ENCODE measurements at regions not wholly inside any gene's neighbourhood (a gene's known extent, or its start where the extent isn't known, plus 50 kb on each side); places are given as distances from the start of the nearest gene placed in this dataset.
A peak's percentile ranks its signal among the peaks of the same experiment; 100 is the strongest.

DNA sequence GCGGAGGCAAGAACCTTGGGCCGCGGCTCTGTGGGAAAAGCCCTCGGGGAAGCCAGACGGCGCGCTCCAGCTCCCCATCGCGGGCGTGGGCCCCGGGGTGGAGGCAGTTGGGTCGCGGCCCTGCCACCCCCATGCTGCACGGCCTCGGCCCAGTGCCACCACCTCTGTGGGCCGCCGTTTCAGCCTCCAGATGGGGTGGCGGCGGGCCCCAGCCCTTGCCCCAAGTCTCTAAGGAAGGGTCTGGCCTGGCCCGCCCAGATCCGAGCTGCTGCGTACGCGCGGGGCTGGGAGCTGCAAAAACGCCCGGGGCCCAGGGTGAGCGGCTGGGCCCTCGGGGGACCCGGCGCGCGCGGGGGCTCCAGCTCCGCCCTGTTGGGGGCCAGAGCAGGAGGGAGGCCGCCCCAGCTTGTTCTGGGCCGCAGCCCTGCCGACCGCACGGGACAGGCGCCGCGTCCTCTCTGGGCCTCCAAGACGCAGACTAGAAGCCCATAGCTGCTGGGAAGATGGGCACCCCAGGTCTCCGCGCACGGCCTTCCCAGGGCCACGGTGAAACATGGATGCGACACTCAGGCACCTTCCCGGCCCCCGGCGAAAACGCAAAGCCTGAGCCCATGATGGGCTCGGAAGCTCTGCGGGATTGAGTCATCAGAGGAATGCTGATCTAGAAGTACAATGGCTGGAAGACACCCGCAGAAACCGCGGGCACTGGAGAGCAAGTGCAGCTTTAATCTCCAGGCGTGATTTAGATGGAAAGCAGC is 110.1 kb downstream of the KCTD15 start:
- peaks cover 13% of the 10 kb centered on the region for H3K4me1 ChIP-seq (ENCODE audit: insufficient read depth)
- H3K27ac Mint-ChIP-seq: 0 out of 2 replicates have a peak overlapping the region, but pooled peaks have one; percentile 30
- H3K4me3 Mint-ChIP-seq: peak overlapping the region; percentile 77
- peak overlapping the region; percentile 95 for H2AFZ ChIP-seq
- TF ChIP-seq, protein P1, sequence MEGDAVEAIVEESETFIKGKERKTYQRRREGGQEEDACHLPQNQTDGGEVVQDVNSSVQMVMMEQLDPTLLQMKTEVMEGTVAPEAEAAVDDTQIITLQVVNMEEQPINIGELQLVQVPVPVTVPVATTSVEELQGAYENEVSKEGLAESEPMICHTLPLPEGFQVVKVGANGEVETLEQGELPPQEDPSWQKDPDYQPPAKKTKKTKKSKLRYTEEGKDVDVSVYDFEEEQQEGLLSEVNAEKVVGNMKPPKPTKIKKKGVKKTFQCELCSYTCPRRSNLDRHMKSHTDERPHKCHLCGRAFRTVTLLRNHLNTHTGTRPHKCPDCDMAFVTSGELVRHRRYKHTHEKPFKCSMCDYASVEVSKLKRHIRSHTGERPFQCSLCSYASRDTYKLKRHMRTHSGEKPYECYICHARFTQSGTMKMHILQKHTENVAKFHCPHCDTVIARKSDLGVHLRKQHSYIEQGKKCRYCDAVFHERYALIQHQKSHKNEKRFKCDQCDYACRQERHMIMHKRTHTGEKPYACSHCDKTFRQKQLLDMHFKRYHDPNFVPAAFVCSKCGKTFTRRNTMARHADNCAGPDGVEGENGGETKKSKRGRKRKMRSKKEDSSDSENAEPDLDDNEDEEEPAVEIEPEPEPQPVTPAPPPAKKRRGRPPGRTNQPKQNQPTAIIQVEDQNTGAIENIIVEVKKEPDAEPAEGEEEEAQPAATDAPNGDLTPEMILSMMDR (conservative IDR thresholded peaks at IDR 0.05; ENCODE audit: low read depth in 2 of 2): no peak
- TF ChIP-seq POLR2AphosphoS5 (IDR thresholded peaks at IDR 0.05; ENCODE audit: low read depth) (no peak; the same call in 1 of the 2 replicates), CREB1 (CRISPR knock-in tag; IDR thresholded peaks at IDR 0.05; ENCODE audit: low read depth) (no peak), STAT1 (IDR thresholded peaks at IDR 0.05; ENCODE audit: unreplicated experiment) (no peak), EZH2phosphoT487 (IDR thresholded peaks at IDR 0.05; ENCODE audit: unreplicated experiment) (no peak), NANOG (IDR thresholded peaks at IDR 0.05; ENCODE audit: borderline replicate concordance) (no peak), ZNF462 (CRISPR knock-in tag; IDR thresholded peaks at IDR 0.05) (no peak), ZNF331 (CRISPR knock-in tag; IDR thresholded peaks at IDR 0.05; ENCODE audit: low read depth) (no peak), JUNB (IDR thresholded peaks at IDR 0.05; ENCODE audit: unreplicated experiment) (no peak), EZH2 (IDR thresholded peaks at IDR 0.05; ENCODE audit: low read depth, unreplicated experiment) (no peak), ZNF114 (CRISPR knock-in tag; IDR thresholded peaks at IDR 0.05) (no peak)
- TF ChIP-seq, protein P2, sequence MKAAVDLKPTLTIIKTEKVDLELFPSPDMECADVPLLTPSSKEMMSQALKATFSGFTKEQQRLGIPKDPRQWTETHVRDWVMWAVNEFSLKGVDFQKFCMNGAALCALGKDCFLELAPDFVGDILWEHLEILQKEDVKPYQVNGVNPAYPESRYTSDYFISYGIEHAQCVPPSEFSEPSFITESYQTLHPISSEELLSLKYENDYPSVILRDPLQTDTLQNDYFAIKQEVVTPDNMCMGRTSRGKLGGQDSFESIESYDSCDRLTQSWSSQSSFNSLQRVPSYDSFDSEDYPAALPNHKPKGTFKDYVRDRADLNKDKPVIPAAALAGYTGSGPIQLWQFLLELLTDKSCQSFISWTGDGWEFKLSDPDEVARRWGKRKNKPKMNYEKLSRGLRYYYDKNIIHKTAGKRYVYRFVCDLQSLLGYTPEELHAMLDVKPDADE (IDR thresholded peaks at IDR 0.05): no peak
- TF ChIP-seq, protein P3, sequence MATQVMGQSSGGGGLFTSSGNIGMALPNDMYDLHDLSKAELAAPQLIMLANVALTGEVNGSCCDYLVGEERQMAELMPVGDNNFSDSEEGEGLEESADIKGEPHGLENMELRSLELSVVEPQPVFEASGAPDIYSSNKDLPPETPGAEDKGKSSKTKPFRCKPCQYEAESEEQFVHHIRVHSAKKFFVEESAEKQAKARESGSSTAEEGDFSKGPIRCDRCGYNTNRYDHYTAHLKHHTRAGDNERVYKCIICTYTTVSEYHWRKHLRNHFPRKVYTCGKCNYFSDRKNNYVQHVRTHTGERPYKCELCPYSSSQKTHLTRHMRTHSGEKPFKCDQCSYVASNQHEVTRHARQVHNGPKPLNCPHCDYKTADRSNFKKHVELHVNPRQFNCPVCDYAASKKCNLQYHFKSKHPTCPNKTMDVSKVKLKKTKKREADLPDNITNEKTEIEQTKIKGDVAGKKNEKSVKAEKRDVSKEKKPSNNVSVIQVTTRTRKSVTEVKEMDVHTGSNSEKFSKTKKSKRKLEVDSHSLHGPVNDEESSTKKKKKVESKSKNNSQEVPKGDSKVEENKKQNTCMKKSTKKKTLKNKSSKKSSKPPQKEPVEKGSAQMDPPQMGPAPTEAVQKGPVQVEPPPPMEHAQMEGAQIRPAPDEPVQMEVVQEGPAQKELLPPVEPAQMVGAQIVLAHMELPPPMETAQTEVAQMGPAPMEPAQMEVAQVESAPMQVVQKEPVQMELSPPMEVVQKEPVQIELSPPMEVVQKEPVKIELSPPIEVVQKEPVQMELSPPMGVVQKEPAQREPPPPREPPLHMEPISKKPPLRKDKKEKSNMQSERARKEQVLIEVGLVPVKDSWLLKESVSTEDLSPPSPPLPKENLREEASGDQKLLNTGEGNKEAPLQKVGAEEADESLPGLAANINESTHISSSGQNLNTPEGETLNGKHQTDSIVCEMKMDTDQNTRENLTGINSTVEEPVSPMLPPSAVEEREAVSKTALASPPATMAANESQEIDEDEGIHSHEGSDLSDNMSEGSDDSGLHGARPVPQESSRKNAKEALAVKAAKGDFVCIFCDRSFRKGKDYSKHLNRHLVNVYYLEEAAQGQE (IDR thresholded peaks at IDR 0.05; ENCODE audit: unreplicated experiment): no peak
- H4K20me1 ChIP-seq (replicated peaks; ENCODE audit: insufficient read depth): no peaks in the 10 kb centered on the region
- H3K4me1 Mint-ChIP-seq: peaks cover 32% of the 10 kb centered on the region
- peaks cover 13% of the 10 kb centered on the region; the same call in 1 of the 2 replicates for H3K27me3 ChIP-seq (ENCODE audit: insufficient read depth)
- peak overlapping the region; percentile 76 for H3K4me3 ChIP-seq
- DNase-seq (ENCODE audit: low spot score) (peak; percentile 74), ATAC-seq (peak; percentile 65)
- peak overlapping the region; percentile 90 for H3K4me2 ChIP-seq
- H3K27ac ChIP-seq (ENCODE audit: low read depth): peak overlapping the region; percentile 83
- peaks cover 5% of the 10 kb centered on the region; the same call in 1 of the 3 replicates for H3K9me3 Mint-ChIP-seq
- peaks cover 16% of the 10 kb centered on the region for H3K36me3 Mint-ChIP-seq (ENCODE audit: low read depth)
- peaks cover 9% of the 10 kb centered on the region for H3K27me3 Mint-ChIP-seq (ENCODE audit: insufficient read depth, low read depth, poor library complexity)
- H3K36me3 ChIP-seq (ENCODE audit: insufficient read depth): no peaks in the 10 kb centered on the region; the same call in 1 of the 2 replicates
- no peaks in the 10 kb centered on the region for H3K9me2 ChIP-seq (ENCODE audit: insufficient read depth)
- no peaks in the 10 kb centered on the region for H3K79me2 ChIP-seq (replicated peaks; ENCODE audit: insufficient read depth)
- H3F3A ChIP-seq (replicated peaks; ENCODE audit: low read depth): peaks cover 18% of the 10 kb centered on the region

Data from GM23338 (cell line).